ENCODE measurements at regions not wholly inside any gene's neighbourhood (a gene's known extent, or its start where the extent isn't known, plus 50 kb on each side); places are given as distances from the start of the nearest gene placed in this dataset.
"Not testable (repeated sequence)": the region's sequence is repeated elsewhere in the genome, so short reads cannot be mapped to it uniquely, and the experiment has no call there.

DNA sequence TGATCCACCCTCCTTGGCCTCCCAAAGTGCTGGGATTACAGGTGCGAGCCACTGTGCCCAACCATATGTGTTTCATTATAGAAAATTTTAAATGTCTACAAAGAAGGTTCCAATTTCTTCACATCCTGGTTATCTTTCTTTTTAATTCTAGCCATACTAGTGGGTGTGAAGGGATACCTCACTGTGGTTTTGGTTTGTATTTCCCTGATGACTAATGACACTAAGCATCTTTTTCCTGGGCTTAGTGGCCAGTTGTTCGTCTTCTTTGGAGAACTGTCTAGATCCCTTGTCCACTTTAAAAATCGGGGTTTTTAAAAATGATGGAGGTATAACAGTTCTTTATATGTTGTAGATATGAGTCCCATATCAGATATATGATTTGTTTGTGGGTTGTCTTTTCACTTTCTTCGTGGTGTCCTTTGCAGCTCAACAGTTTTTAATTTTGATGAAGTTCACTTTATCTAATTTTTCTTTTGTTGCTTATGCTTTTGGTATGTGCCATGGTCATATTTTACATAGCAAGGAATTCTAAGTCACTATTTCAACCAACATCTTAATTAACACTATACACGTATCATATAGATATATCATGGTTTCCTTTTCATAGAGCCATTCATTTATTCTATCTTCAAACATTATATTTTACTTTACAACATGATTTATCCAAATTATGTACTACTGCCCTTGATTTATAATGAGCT lies 135.0 kb upstream of the RIOK3 start:
- Mint-ChIP-seq H3K9me3 (peaks cover 8% of the 10 kb centered on the region), H3K4me1 (peaks cover 15% of the 10 kb centered on the region), H3K27ac (no peak overlapping the region), H3K4me3 (no peak overlapping the region), H3K36me3 (ENCODE audit: low read depth) (peaks cover 20% of the 10 kb centered on the region), H3K27me3 (ENCODE audit: low read depth, poor library complexity) (peaks cover 4% of the 10 kb centered on the region)
- TF ChIP-seq, protein P1, sequence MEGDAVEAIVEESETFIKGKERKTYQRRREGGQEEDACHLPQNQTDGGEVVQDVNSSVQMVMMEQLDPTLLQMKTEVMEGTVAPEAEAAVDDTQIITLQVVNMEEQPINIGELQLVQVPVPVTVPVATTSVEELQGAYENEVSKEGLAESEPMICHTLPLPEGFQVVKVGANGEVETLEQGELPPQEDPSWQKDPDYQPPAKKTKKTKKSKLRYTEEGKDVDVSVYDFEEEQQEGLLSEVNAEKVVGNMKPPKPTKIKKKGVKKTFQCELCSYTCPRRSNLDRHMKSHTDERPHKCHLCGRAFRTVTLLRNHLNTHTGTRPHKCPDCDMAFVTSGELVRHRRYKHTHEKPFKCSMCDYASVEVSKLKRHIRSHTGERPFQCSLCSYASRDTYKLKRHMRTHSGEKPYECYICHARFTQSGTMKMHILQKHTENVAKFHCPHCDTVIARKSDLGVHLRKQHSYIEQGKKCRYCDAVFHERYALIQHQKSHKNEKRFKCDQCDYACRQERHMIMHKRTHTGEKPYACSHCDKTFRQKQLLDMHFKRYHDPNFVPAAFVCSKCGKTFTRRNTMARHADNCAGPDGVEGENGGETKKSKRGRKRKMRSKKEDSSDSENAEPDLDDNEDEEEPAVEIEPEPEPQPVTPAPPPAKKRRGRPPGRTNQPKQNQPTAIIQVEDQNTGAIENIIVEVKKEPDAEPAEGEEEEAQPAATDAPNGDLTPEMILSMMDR (IDR thresholded peaks at IDR 0.05), result no peak
- DNase-seq, result no peak

DNA sequence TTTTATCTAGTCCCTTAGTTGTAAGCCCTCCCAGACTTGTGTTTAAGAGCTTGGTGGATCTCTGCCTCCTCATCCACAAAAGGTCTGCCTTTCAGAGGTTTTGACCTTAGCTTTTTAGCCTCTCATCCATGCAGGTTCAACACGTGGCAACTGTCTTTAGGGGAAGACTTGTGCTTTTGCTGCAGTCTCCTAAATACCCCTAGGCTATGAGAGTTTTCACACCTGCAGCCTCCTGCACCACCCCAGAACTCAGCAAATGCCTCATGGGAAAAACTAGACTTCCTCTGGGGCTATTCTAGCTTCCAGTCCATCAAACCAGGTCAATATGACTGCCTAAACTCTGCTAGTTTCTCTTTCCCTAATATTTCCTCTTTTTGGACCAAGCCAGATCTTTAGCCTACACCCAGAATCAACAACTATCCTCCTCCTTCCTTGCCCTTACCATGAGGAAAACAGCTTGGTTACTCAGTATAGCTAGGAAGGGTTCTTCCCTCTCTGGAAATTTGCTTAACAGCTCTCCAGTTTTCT lies 132.3 kb upstream of the RIOK3 start:
- Mint-ChIP-seq H3K27ac (peak overlapping the region; percentile 19), H3K4me1 (peaks cover 12% of the 10 kb centered on the region), H3K36me3 (ENCODE audit: low read depth) (peaks cover 22% of the 10 kb centered on the region), H3K4me3 (no peak overlapping the region), H3K27me3 (ENCODE audit: low read depth, poor library complexity) (peaks cover 4% of the 10 kb centered on the region), H3K9me3 (peaks cover 5% of the 10 kb centered on the region)
- TF ChIP-seq, protein P1 (IDR thresholded peaks at IDR 0.05), result no peak
- no peak for DNase-seq

DNA sequence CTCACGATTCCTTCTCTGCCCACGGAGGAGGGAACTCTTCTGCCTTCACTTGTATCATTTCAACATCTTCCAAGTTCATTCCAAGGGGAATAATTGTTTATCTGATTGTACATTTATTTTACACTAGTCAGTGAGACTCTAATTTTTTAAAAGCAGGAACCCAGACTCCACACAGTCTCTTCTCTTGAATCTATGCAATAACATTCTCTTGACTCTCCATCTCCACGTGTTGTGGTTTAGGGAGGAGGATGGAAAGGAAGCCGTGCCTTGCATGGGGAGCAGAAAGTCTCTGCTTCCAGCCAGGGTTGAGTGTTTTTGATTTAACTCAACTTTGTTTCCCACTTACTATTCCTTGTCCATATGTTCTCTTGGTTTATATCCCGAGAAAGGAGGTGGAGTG lies 131.1 kb upstream of the RIOK3 start:
- peaks cover 15% of the 10 kb centered on the region for H3K9me3 Mint-ChIP-seq
- TF ChIP-seq, protein P1 (IDR thresholded peaks at IDR 0.05), result no peak
- no peak overlapping the region for H3K4me3 Mint-ChIP-seq
- peaks cover 4% of the 10 kb centered on the region for H3K27me3 Mint-ChIP-seq (ENCODE audit: low read depth, poor library complexity)
- no peak overlapping the region for H3K27ac Mint-ChIP-seq
- peaks cover 34% of the 10 kb centered on the region for H3K36me3 Mint-ChIP-seq (ENCODE audit: low read depth)
- H3K4me1 Mint-ChIP-seq, result peaks cover 12% of the 10 kb centered on the region
- no peak for DNase-seq

DNA sequence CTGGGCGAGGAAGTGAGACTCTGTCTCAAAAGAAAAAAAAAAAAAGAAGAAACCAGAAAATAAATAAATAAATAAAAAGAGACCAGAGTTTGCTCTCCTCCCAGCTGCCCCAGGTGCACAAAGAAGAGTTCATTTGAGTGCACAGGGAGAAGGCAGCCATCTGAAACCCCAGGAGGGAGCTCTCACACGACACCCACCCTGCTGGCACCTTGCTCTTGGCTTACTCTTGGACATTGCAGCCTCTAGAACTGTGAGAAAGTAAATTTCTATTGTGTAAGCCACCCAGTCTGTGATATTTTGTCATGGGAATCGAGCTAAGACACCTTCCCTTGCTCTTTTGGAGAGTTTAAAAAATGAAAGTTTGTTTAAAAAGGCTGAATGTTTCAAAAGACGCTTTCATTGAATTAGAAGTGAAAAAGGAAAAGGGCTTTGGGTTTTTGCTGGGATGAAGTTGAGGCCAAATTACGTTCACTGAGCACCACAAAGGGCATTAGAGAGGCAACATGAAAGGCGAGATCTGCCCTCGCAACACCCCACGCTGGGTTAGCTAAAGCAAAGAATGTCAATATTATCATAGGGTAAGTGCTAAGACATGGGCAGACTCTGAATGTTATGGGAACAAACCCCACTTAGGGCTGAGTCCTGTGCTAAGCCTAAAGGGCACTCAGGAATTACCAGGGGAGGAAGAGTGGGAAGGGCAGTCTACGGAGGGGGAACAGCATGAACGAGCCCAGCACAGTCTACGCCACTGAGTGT lies 128.9 kb upstream of the RIOK3 start:
- no peaks in the 10 kb centered on the region for H3K27me3 Mint-ChIP-seq (ENCODE audit: low read depth, poor library complexity)
- TF ChIP-seq, protein P1 (IDR thresholded peaks at IDR 0.05), result no peak
- H3K4me3 Mint-ChIP-seq, result no peak overlapping the region
- H3K27ac Mint-ChIP-seq, result peak overlapping the region; percentile 2
- no peak for DNase-seq
- peaks cover 46% of the 10 kb centered on the region for H3K36me3 Mint-ChIP-seq (ENCODE audit: low read depth)
- peaks cover 12% of the 10 kb centered on the region for H3K4me1 Mint-ChIP-seq
- peaks cover 34% of the 10 kb centered on the region for H3K9me3 Mint-ChIP-seq

DNA sequence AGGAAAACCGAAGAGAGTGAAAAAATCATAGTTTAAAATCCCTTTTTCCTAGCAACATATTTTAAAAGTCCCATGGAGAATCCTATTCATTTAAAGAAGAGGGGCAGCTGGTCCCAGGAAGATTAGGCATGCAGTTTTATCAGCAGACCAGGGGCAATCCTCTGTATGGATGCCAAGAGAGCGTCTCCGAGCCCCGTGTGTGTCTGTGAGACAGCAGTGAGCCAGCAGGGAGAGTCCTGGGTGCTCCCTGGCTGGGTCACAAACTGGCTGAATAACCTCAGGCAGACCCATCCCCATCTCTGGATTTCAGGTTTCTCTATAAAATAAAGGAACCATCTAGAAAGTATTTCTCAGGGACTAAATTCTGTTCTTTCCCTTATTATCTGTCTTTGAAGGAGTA lies 128.2 kb upstream of the RIOK3 start:
- Mint-ChIP-seq H3K36me3 (ENCODE audit: low read depth) (peaks cover 52% of the 10 kb centered on the region), H3K9me3 (peaks cover 39% of the 10 kb centered on the region), H3K27me3 (ENCODE audit: low read depth, poor library complexity) (no peaks in the 10 kb centered on the region), H3K4me1 (peaks cover 12% of the 10 kb centered on the region), H3K27ac (peak overlapping the region; percentile 28), H3K4me3 (no peak overlapping the region)
- no peak for DNase-seq
- TF ChIP-seq, protein P1 (IDR thresholded peaks at IDR 0.05), result no peak

DNA sequence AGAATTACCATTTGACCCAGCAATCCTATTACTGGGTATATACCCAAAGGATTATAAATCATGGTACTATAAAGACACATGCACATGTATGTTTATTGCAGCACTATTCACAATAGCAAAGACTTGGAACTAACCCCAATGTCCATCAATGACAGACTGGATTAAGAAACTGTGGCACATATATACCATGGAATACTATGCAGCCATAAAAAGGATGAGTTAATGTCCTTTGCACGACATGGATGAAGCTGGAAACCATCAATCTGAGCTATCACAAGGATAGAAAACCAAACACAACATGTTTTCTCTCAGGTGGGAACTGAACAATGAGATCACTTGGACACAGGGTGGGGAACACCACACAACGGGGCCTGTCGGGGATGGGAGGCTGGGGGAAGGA lies 123.4 kb upstream of the RIOK3 start:
- H3K27ac Mint-ChIP-seq; H3K4me3 Mint-ChIP-seq; H3K27me3 Mint-ChIP-seq (ENCODE audit: low read depth, poor library complexity); DNase-seq: not testable (repeated sequence)
- Mint-ChIP-seq H3K36me3 (ENCODE audit: low read depth) (peaks cover 61% of the 10 kb centered on the region), H3K9me3 (peaks cover 40% of the 10 kb centered on the region), H3K4me1 (peaks cover 11% of the 10 kb centered on the region)

All from nephron progenitor cell (in vitro differentiated cells).